Midbrain (tissue), 1 donor: ENCODE measurements at regions not wholly inside any gene's neighbourhood (a gene's known extent, or its start where the extent isn't known, plus 50 kb on each side); places are given as distances from the start of the nearest gene placed in this dataset.

Experiments
- DNase-seq: peaks from one replicate; lab custom pipeline; 2025; lab: John Stamatoyannopoulos, UW

GRCh38 chr6:156283091-156283490, 494.1 kb upstream of the ARID1B start:
- DNase-seq, result peak; percentile 69

GRCh38 chr6:156282087-156282486, 495.1 kb upstream of the ARID1B start:
- no peak for DNase-seq

- no peak for DNase-seq
Measured at GRCh38 chr6:156281266-156281665, 495.9 kb upstream of the ARID1B start.

- DNase-seq, result no peak
Measured at GRCh38 chr6:156280065-156280464, 497.1 kb upstream of the ARID1B start.

- DNase-seq, result no peak
Measured at GRCh38 chr6:156279261-156279969, 497.8 kb upstream of the ARID1B start.

- no peak for DNase-seq
Measured at GRCh38 chr6:156273065-156273711, 504.0 kb upstream of the ARID1B start.

- DNase-seq, result no peak
Measured at GRCh38 chr6:156269751-156270369, 507.3 kb upstream of the ARID1B start.

- DNase-seq, result no peak
Measured at GRCh38 chr6:156268849-156269248, 508.3 kb upstream of the ARID1B start.

- no peak for DNase-seq
Measured at GRCh38 chr6:156262014-156262413, 515.2 kb upstream of the ARID1B start.

- DNase-seq, result no peak
Measured at GRCh38 chr6:156260815-156261214, 516.4 kb upstream of the ARID1B start.

GRCh38 chr6:156258981-156259380, 518.2 kb upstream of the ARID1B start:
- DNase-seq, result no peak

GRCh38 chr6:156256161-156256560, 521.0 kb upstream of the ARID1B start:
- DNase-seq, result no peak

- no peak for DNase-seq
Measured at GRCh38 chr6:156254240-156254639, 522.9 kb upstream of the ARID1B start.

- DNase-seq, result no peak
Measured at GRCh38 chr6:156250593-156250992, 526.6 kb upstream of the ARID1B start.

GRCh38 chr6:156242206-156242605, 535.0 kb upstream of the ARID1B start:
- no peak for DNase-seq

- peak; percentile 5 for DNase-seq
Measured at GRCh38 chr6:156231026-156231765, 546.0 kb upstream of the ARID1B start.

- DNase-seq, result no peak
Measured at GRCh38 chr6:156219973-156220372, 557.2 kb upstream of the ARID1B start.

- no peak for DNase-seq
Measured at GRCh38 chr6:156205678-156206077, 571.5 kb upstream of the ARID1B start.

- no peak for DNase-seq
Measured at GRCh38 chr6:156199182-156199581, 578.0 kb upstream of the ARID1B start.

- DNase-seq, result no peak
Measured at GRCh38 chr6:156197513-156197912, 579.7 kb upstream of the ARID1B start.

- DNase-seq, result no peak
Measured at GRCh38 chr6:156194981-156195380, 582.2 kb upstream of the ARID1B start.

GRCh38 chr6:156193381-156193780, 583.8 kb upstream of the ARID1B start:
- DNase-seq, result no peak

GRCh38 chr6:156191895-156192294, 585.3 kb upstream of the ARID1B start:
- DNase-seq, result no peak
